ENCODE measurements at regions not wholly inside any gene's neighbourhood (a gene's known extent, or its start where the extent isn't known, plus 50 kb on each side); places are given as distances from the start of the nearest gene placed in this dataset.

DNA sequence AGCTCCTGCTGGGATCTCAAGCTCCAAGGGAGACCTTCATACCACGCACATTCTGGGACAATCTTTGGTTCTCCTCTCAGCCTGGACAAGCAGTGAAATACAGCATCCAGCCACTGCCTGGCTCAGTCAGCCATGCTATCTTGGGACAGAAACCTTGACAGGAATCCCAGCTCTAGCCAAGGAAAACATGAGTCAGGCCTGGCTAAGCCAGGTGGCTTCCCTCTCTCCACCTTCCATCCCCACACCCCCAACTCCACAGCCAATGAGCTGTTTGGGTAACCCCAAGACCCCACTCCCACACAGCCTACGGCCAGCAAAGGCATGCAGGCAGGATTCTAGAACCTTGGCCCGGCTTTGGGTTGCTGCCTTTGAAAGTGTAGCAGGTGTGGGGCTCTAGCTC is 64.9 kb downstream of the MCFD2 start:
- H3K9me3 ChIP-seq (ENCODE audit: low read length), result no peaks in the 10 kb centered on the region
- H3K36me3 ChIP-seq (ENCODE audit: insufficient read depth, low read length), result no peaks in the 10 kb centered on the region
- no peak for DNase-seq (ENCODE audit: low spot score)
- ChIA-PET POLR2A (no interaction called here), CTCF (ENCODE audit: unreplicated experiment) (no interaction called here)
- no peak overlapping the region for H3K4me2 ChIP-seq (ENCODE audit: low read length)
- TF ChIP-seq EZH2phosphoT487 (IDR thresholded peaks at IDR 0.05; ENCODE audit: borderline replicate concordance, low read depth, low read length), result no peak
- BruUV-seq (replicated peaks), result no TSS peak
- H3K4me1 ChIP-seq (ENCODE audit: insufficient read depth, low read length, poor library complexity, severe bottlenecking), result peaks cover 10% of the 10 kb centered on the region
- no peaks in the 10 kb centered on the region for H3K9me2 ChIP-seq (ENCODE audit: insufficient read depth, low read length)
- H3K4me3 ChIP-seq (ENCODE audit: low read depth, low read length, poor library complexity, severe bottlenecking), result no peak overlapping the region
- no peaks in the 10 kb centered on the region for H3K79me2 ChIP-seq (ENCODE audit: insufficient read depth, low read depth, low read length)
- no peaks in the 10 kb centered on the region for H4K20me1 ChIP-seq (ENCODE audit: insufficient read depth, low read length)
- intact Hi-C loops (cut with micrococcal nuclease; ENCODE audit: unreplicated experiment), result no loop called here
- H3K27ac ChIP-seq (ENCODE audit: low read depth, low read length, poor library complexity, severe bottlenecking), result no peak overlapping the region
- no peak overlapping the region for H2AFZ ChIP-seq (ENCODE audit: low read length)

DNA sequence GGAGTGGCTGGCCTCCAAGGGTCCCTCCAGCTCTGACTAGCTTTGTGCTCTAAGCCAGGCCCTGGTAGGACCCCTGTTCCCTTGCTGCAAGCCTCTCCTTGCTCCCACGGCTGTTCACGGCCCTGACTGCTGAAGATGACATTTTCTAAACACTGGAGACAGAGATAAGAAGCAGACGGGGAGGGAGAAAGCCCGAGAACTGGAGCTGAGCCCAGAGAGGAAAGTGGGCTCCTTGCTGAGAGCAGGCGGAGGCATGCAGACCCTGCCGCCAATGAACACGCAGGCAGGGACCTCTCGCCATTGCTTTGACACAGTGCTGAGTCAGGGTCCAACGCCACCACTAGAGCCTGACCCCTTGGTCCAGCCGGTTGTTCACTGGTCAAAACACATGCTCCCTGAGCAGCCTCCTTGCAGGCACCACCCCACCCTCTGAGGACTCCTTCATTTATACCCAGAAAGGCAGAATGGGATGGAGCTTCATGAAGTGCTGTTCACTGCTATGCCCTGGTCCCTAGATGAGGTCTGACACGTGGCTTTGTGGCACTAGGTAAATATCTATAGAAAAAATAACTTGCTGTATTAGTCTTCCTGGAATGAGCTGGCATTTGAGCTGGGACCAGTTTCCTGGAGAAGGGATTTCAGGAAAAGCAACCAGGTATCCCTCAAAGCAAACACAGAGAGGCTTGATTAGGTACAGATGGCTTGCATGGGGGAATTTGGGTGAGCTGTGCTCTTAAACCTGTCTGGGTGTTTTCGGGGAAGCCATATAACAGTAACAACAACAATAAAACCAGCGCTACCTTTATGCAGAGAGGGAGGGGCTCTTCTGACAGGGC is 65.7 kb downstream of the MCFD2 start:
- POLR2A ChIA-PET, result no interaction called here
- H4K20me1 ChIP-seq (ENCODE audit: insufficient read depth, low read length), result no peaks in the 10 kb centered on the region
- no peaks in the 10 kb centered on the region for H3K9me2 ChIP-seq (ENCODE audit: insufficient read depth, low read length)
- no peak overlapping the region for H3K4me2 ChIP-seq (ENCODE audit: low read length)
- H3K36me3 ChIP-seq (ENCODE audit: insufficient read depth, low read length), result no peaks in the 10 kb centered on the region
- H3K27ac ChIP-seq (ENCODE audit: low read depth, low read length, poor library complexity, severe bottlenecking), result no peak overlapping the region
- H3K4me3 ChIP-seq (ENCODE audit: low read depth, low read length, poor library complexity, severe bottlenecking), result no peak overlapping the region
- peaks cover 10% of the 10 kb centered on the region for H3K4me1 ChIP-seq (ENCODE audit: insufficient read depth, low read length, poor library complexity, severe bottlenecking)
- TF ChIP-seq, protein P1, sequence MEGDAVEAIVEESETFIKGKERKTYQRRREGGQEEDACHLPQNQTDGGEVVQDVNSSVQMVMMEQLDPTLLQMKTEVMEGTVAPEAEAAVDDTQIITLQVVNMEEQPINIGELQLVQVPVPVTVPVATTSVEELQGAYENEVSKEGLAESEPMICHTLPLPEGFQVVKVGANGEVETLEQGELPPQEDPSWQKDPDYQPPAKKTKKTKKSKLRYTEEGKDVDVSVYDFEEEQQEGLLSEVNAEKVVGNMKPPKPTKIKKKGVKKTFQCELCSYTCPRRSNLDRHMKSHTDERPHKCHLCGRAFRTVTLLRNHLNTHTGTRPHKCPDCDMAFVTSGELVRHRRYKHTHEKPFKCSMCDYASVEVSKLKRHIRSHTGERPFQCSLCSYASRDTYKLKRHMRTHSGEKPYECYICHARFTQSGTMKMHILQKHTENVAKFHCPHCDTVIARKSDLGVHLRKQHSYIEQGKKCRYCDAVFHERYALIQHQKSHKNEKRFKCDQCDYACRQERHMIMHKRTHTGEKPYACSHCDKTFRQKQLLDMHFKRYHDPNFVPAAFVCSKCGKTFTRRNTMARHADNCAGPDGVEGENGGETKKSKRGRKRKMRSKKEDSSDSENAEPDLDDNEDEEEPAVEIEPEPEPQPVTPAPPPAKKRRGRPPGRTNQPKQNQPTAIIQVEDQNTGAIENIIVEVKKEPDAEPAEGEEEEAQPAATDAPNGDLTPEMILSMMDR (conservative IDR thresholded peaks at IDR 0.05; ENCODE audit: low read length), result no peak
- TF ChIP-seq EZH2phosphoT487 (IDR thresholded peaks at IDR 0.05; ENCODE audit: borderline replicate concordance, low read depth, low read length), result no peak
- H2AFZ ChIP-seq (ENCODE audit: low read length), result no peak overlapping the region
- no peaks in the 10 kb centered on the region for H3K79me2 ChIP-seq (ENCODE audit: insufficient read depth, low read depth, low read length)
- H3K9me3 ChIP-seq (ENCODE audit: low read length), result no peaks in the 10 kb centered on the region
- no peak for DNase-seq (ENCODE audit: low spot score)
- CTCF ChIA-PET (ENCODE audit: unreplicated experiment), result no interaction called here
- BruUV-seq (replicated peaks), result no TSS peak
- intact Hi-C loops (cut with micrococcal nuclease; ENCODE audit: unreplicated experiment), result no loop called here

DNA sequence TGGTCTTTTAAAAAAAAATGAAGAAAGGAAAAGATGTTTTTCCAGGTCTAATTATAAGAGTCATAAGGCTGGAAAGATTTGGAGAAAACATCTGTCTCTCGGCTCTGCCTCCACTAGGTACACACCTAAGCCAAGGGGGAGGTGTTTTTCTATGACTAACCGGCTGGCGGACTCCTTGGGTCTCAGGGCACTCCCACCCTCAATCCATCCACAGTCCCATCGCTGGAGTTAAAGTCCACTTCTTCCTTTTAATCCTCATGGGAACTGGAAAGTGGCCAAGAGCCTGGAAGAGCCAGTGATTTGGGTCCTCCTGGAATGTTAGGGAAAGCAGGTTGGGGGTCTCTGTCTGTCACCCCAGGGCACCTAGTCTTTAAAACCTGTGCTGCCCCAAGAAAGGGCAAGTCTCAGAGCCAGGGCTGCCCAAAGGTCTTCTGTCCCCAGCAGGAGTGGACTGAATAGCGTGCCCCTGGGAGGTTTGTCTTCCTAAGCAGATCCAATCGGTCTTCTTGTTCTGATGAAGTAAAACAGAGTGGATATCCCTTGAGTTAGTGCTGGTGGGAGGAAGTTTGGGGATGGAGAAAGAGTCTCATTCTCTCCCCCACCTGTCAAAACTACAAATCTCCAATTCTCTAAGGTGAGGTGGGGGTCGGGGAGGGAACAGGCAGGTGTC is 66.4 kb downstream of the MCFD2 start:
- no TSS peak for BruUV-seq (replicated peaks)
- Histone ChIP-seq H3K9me2 (ENCODE audit: insufficient read depth, low read length) (no peaks in the 10 kb centered on the region), H3K4me3 (ENCODE audit: low read depth, low read length, poor library complexity, severe bottlenecking) (no peak overlapping the region), H2AFZ (ENCODE audit: low read length) (no peak overlapping the region), H4K20me1 (ENCODE audit: insufficient read depth, low read length) (no peaks in the 10 kb centered on the region), H3K9me3 (ENCODE audit: low read length) (no peaks in the 10 kb centered on the region), H3K79me2 (ENCODE audit: insufficient read depth, low read depth, low read length) (no peaks in the 10 kb centered on the region), H3K4me1 (ENCODE audit: insufficient read depth, low read length, poor library complexity, severe bottlenecking) (peaks cover 10% of the 10 kb centered on the region), H3K27ac (ENCODE audit: low read depth, low read length, poor library complexity, severe bottlenecking) (no peak overlapping the region), H3K36me3 (ENCODE audit: insufficient read depth, low read length) (no peaks in the 10 kb centered on the region), H3K4me2 (ENCODE audit: low read length) (no peak overlapping the region)
- no peak for DNase-seq (ENCODE audit: low spot score)
- intact Hi-C loops (cut with micrococcal nuclease; ENCODE audit: unreplicated experiment), result no loop called here
- TF ChIP-seq EZH2phosphoT487 (IDR thresholded peaks at IDR 0.05; ENCODE audit: borderline replicate concordance, low read depth, low read length), result no peak
- TF ChIP-seq, protein P1 (conservative IDR thresholded peaks at IDR 0.05; ENCODE audit: low read length), result no peak
- CTCF ChIA-PET (ENCODE audit: unreplicated experiment), result no interaction called here
- POLR2A ChIA-PET, result no interaction called here

Measured in OCI-LY7 (cell line).